Middle frontal gyrus (tissue), 1 donor: ENCODE measurements at regions not wholly inside any gene's neighbourhood (a gene's known extent, or its start where the extent isn't known, plus 50 kb on each side); places are given as distances from the start of the nearest gene placed in this dataset.

Experiments
- DNase-seq: peaks from one replicate; pipeline ENCODE4 v3.0.0-alpha.2; 2015; ENCODE audit warnings: low spot score; ENCODE audit errors: extremely low spot score

GRCh38 chr1:234681990-234682389 lies 72.0 kb upstream of the IRF2BP2 start:
- DNase-seq = no peak

- no peak for DNase-seq
Observed at GRCh38 chr1:234681065-234681464, 71.1 kb upstream of the IRF2BP2 start.

GRCh38 chr1:234680331-234680904 lies 70.4 kb upstream of the IRF2BP2 start:
- no peak for DNase-seq

GRCh38 chr1:234676103-234676594 lies 66.2 kb upstream of the IRF2BP2 start:
- peak; percentile 83 for DNase-seq

GRCh38 chr1:234675572-234675971 lies 65.6 kb upstream of the IRF2BP2 start:
- no peak for DNase-seq

GRCh38 chr1:234675006-234675405 lies 65.0 kb upstream of the IRF2BP2 start:
- no peak for DNase-seq

- no peak for DNase-seq
Observed at GRCh38 chr1:234674218-234674815, 64.3 kb upstream of the IRF2BP2 start.

- DNase-seq = no peak
Observed at GRCh38 chr1:234672349-234673135, 62.6 kb upstream of the IRF2BP2 start.

GRCh38 chr1:234670967-234671626 lies 61.1 kb upstream of the IRF2BP2 start:
- DNase-seq = no peak

- DNase-seq = no peak
Observed at GRCh38 chr1:234669499-234669898, 59.5 kb upstream of the IRF2BP2 start.

- DNase-seq = no peak
Observed at GRCh38 chr1:234668577-234668955, 58.6 kb upstream of the IRF2BP2 start.

GRCh38 chr1:234667600-234668576 lies 57.9 kb upstream of the IRF2BP2 start:
- DNase-seq = no peak

- no peak for DNase-seq
Observed at GRCh38 chr1:234666761-234667160, 56.8 kb upstream of the IRF2BP2 start.

- DNase-seq = no peak
Observed at GRCh38 chr1:234665975-234666605, 56.1 kb upstream of the IRF2BP2 start.

GRCh38 chr1:234662148-234662547 lies 52.2 kb upstream of the IRF2BP2 start:
- no peak for DNase-seq

- DNase-seq = no peak
Observed at GRCh38 chr1:234661317-234661928, 51.4 kb upstream of the IRF2BP2 start.

- DNase-seq = no peak
Observed at GRCh38 chr1:234660536-234661316, 50.7 kb upstream of the IRF2BP2 start.
